GM18909 (cell line): ENCODE measurements at regions not wholly inside any gene's neighbourhood (a gene's known extent, or its start where the extent isn't known, plus 50 kb on each side); places are given as distances from the start of the nearest gene placed in this dataset.
A peak's percentile ranks its signal among the peaks of the same experiment; 100 is the strongest.
"Not testable (repeated sequence)": the region's sequence is repeated elsewhere in the genome, so short reads cannot be mapped to it uniquely, and the experiment has no call there.

Experiments
- ATAC-seq: cut with Tn5 transposase; IDR thresholded peaks from one replicate; pipeline ENCODE4 v1.9.1; 2021; ENCODE audit warnings: mild to moderate bottlenecking; ENCODE audit not compliant: unreplicated experiment, poor library complexity

- ATAC-seq = no peak
Observed at GRCh38 chr3:137820366-137820765, 56.3 kb downstream of the SOX14 start.

- no peak for ATAC-seq
Observed at GRCh38 chr3:137835096-137835495, 71.0 kb downstream of the SOX14 start.

- no peak for ATAC-seq
Observed at GRCh38 chr3:137845194-137845593, 81.1 kb downstream of the SOX14 start.

GRCh38 chr3:137845666-137846065 is 81.6 kb downstream of the SOX14 start:
- no peak for ATAC-seq

- no peak for ATAC-seq
Observed at GRCh38 chr3:137852391-137852830, 88.3 kb downstream of the SOX14 start.

- ATAC-seq = no peak
Observed at GRCh38 chr3:137854533-137855261, 90.6 kb downstream of the SOX14 start.

- ATAC-seq = no peak
Observed at GRCh38 chr3:137866001-137866400, 101.9 kb downstream of the SOX14 start.

- ATAC-seq = no peak
Observed at GRCh38 chr3:137866933-137867332, 102.8 kb downstream of the SOX14 start.

- no peak for ATAC-seq
Observed at GRCh38 chr3:137867611-137868010, 103.5 kb downstream of the SOX14 start.

- no peak for ATAC-seq
Observed at GRCh38 chr3:137869022-137869421, 104.9 kb downstream of the SOX14 start.

GRCh38 chr3:137872589-137872988 is 108.5 kb downstream of the SOX14 start:
- ATAC-seq = not testable (repeated sequence)

- ATAC-seq = not testable (repeated sequence)
Observed at GRCh38 chr3:137896842-137897241, 113.1 kb upstream of the CLDN18 start.

- no peak for ATAC-seq
Observed at GRCh38 chr3:137906985-137907649, 102.8 kb upstream of the CLDN18 start.

- ATAC-seq = no peak
Observed at GRCh38 chr3:137924628-137925027, 85.3 kb upstream of the CLDN18 start.

GRCh38 chr3:137925080-137925479 is 84.9 kb upstream of the CLDN18 start:
- no peak for ATAC-seq

- ATAC-seq = no peak
Observed at GRCh38 chr3:137926991-137927390, 83.0 kb upstream of the CLDN18 start.

- no peak for ATAC-seq
Observed at GRCh38 chr3:137930976-137931375, 79.0 kb upstream of the CLDN18 start.

- no peak for ATAC-seq
Observed at GRCh38 chr3:137938876-137939275, 71.1 kb upstream of the CLDN18 start.

GRCh38 chr3:137944593-137944992 is 65.4 kb upstream of the CLDN18 start:
- no peak for ATAC-seq

- peak; percentile 63 for ATAC-seq
Observed at GRCh38 chr3:137946356-137946973, 63.5 kb upstream of the CLDN18 start.

- no peak for ATAC-seq
Observed at GRCh38 chr3:137947117-137947516, 62.8 kb upstream of the CLDN18 start.
